Karpas-422 (cell line): ENCODE measurements at regions not wholly inside any gene's neighbourhood (a gene's known extent, or its start where the extent isn't known, plus 50 kb on each side); places are given as distances from the start of the nearest gene placed in this dataset.
"Not testable (repeated sequence)": the region's sequence is repeated elsewhere in the genome, so short reads cannot be mapped to it uniquely, and the experiment has no call there.

Source experiments
- DNase-seq: peaks from one replicate; pipeline ENCODE4 v3.0.0-alpha.2; 2015
- H2AFZ ChIP-seq: fragments of 200-600 bp; sonication (generic); 2 replicates; pipeline ENCODE4 v1.6.1; 2014; ENCODE audit warnings: antibody characterized with exemption, low read length, mixed read lengths
- H3K27ac ChIP-seq: fragments of 200-600 bp; sonication (generic); 2 replicates; pipeline ENCODE4 v1.5.1; 2014; ENCODE audit warnings: mild to moderate bottlenecking, low read length, moderate library complexity
- H3K27me3 ChIP-seq: fragments of 200-600 bp; sonication (generic); 2 replicates; pipeline ENCODE4 v1.6.1; 2014; ENCODE audit warnings: low read length, mixed read lengths
- H3K36me3 ChIP-seq: fragments of 200-600 bp; sonication (generic); 2 replicates; pipeline ENCODE4 v1.6.1; 2014; ENCODE audit warnings: low read length, mixed read lengths; ENCODE audit not compliant: insufficient read depth
- H3K4me1 ChIP-seq: fragments of 200-600 bp; sonication (generic); 2 replicates; pipeline ENCODE4 v1.6.1; 2014; ENCODE audit warnings: mild to moderate bottlenecking, low read length, mixed read lengths
- H3K4me2 ChIP-seq: fragments of 200-600 bp; sonication (generic); 2 replicates; pipeline ENCODE4 v1.6.1; 2014; ENCODE audit warnings: low read length, low read depth, mild to moderate bottlenecking; ENCODE audit not compliant: poor library complexity, severe bottlenecking
- H3K4me3 ChIP-seq: fragments of 200-600 bp; sonication (generic); 2 replicates; pipeline ENCODE4 v1.5.1; 2014; ENCODE audit warnings: mild to moderate bottlenecking, antibody characterized with exemption, low read length, mixed read lengths
- H3K79me2 ChIP-seq: fragments of 200-600 bp; sonication (generic); 2 replicates; pipeline ENCODE4 v1.6.1; 2014; ENCODE audit warnings: mild to moderate bottlenecking, low read length, mixed read lengths
- H3K9ac ChIP-seq: fragments of 200-600 bp; sonication (generic); 2 replicates; pipeline ENCODE4 v1.6.0; 2014; ENCODE audit warnings: low read length
- H3K9me2 ChIP-seq: fragments of 200-600 bp; sonication (generic), shearing (Covaris generic); replicated peaks from 2 replicates; pipeline ENCODE4 v1.6.0; 2014; ENCODE audit warnings: mild to moderate bottlenecking, low read length, moderate library complexity; ENCODE audit not compliant: insufficient read depth
- H3K9me3 ChIP-seq: fragments of 300-700, 200-600 bp; sonication (generic); 2 replicates; pipeline ENCODE4 v1.6.1; 2014; ENCODE audit warnings: low read length, mixed read lengths
- H4K20me1 ChIP-seq: fragments of 200-600 bp; sonication (generic); 2 replicates; pipeline ENCODE4 v1.6.1; 2014; ENCODE audit warnings: mild to moderate bottlenecking, antibody characterized with exemption, low read length, low read depth; ENCODE audit not compliant: insufficient read depth

DNA sequence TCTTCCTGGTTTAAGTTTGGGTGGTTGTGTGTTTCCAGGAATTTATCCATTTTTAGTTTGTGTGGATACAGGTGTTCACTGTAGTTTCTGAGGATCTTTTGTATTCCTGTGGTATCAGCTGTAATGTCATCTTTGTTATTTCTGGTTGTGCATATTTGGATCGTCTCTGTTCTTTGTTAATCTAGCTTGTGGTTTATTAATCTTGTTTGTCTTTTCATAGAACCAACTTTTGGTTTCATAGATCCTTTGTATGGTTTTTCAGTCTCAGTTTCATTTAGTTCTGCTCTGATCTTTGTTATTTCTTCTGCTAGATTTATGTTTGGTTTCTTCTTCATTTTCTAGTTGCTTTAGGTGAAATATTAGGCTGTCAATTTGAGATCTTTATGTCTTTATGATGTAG is 202.4 kb upstream of the ZSWIM2 start:
- Histone ChIP-seq H3K36me3 (no peaks in the 10 kb centered on the region), H3K4me1 (no peaks in the 10 kb centered on the region), H3K4me3 (no peak overlapping the region), H3K79me2 (no peaks in the 10 kb centered on the region), H3K27me3 (no peaks in the 10 kb centered on the region), H3K9ac (no peak overlapping the region), H3K4me2 (no peak overlapping the region), H2AFZ (no peak overlapping the region), H3K9me3 (peaks cover 8% of the 10 kb centered on the region), H3K9me2 (no peaks in the 10 kb centered on the region), H3K27ac (no peak overlapping the region), H4K20me1 (no peaks in the 10 kb centered on the region)
- DNase-seq, result no peak

DNA sequence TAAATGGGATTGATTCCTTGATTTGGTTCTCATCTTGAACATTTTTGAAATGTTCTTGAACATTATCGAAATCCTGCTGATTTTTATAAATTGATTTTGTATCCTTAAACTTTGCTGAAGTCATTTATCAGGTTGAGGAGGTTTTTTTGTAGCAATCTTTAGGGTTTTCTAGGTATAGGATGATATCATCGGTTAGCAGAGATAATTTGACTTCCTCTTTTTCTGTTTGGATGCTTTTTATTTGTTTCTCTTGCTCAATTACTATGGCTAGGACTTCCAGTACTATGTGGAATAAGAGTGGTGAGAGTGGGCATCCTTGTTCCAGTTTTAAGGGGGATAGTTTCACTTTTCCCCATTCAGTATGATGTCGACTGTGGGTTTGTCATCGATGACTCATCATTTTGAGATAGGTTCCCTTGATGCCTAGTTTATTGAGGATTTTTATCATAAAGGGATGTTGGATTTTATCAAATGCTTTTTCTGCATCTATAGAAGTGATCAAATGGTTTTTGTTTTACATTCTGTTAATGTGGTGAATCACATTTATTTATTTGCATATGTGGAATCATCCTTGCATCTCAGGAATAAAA is 201.5 kb upstream of the ZSWIM2 start:
- Histone ChIP-seq H2AFZ (no peak overlapping the region), H3K9me2 (no peaks in the 10 kb centered on the region), H3K4me2 (no peak overlapping the region), H3K36me3 (no peaks in the 10 kb centered on the region), H3K4me3 (no peak overlapping the region), H3K9me3 (peaks cover 8% of the 10 kb centered on the region), H4K20me1 (no peaks in the 10 kb centered on the region), H3K9ac (no peak overlapping the region), H3K27me3 (no peaks in the 10 kb centered on the region), H3K27ac (no peak overlapping the region), H3K79me2 (no peaks in the 10 kb centered on the region), H3K4me1 (no peaks in the 10 kb centered on the region)
- no peak for DNase-seq

DNA sequence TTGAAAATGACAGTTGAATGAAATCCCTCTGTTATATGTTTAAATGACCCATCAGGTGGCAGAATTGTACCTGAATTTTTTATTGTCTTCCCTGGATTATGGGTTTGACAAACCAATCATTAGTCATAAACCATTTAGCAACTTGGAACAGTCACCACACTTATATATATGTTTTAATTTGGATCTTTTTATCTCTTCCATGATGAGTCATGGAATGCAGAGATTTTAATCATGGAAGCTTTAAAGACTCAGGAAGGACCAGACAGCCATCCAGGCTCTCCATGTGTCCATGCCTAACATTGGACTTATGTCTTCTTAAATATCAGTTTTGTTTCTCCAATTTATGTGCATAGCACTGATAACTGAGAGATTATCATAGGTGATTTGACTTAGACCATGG is 188.3 kb upstream of the ZSWIM2 start:
- Histone ChIP-seq H3K9ac (no peak overlapping the region), H3K4me2 (no peak overlapping the region), H3K27ac (no peak overlapping the region), H3K79me2 (no peaks in the 10 kb centered on the region), H2AFZ (no peak overlapping the region), H4K20me1 (no peaks in the 10 kb centered on the region), H3K4me3 (no peak overlapping the region), H3K9me2 (0 out of 2 replicates have a peak, but pooled peaks cover 3% of the 10 kb centered on the region), H3K4me1 (no peaks in the 10 kb centered on the region), H3K9me3 (peaks cover 6% of the 10 kb centered on the region; the same call in 1 of the 2 replicates), H3K36me3 (no peaks in the 10 kb centered on the region), H3K27me3 (no peaks in the 10 kb centered on the region)
- DNase-seq, result no peak

DNA sequence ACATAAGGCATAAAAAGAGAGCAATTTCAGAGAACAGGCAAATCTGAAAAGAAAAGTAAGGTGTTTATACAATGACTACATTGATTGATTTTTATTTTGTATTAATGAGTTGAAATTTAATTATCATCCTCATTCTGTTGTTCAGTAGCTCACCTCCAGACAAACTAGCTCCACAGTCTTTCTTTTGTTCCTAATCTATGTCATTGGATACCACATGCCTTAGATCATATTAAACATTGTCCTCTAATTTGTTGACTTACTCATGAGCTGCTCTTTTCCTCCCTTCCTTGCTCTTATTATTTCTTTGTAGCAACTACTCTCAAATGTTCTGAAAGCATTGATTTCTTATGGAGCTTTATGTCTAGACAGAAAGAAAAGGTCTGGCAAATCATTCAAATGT is 185.5 kb upstream of the ZSWIM2 start:
- H3K4me1 ChIP-seq, result no peaks in the 10 kb centered on the region
- no peak for DNase-seq
- H3K9ac ChIP-seq, result no peak overlapping the region
- H2AFZ ChIP-seq, result no peak overlapping the region
- H3K36me3 ChIP-seq, result no peaks in the 10 kb centered on the region
- no peak overlapping the region for H3K27ac ChIP-seq
- 0 out of 2 replicates have a peak, but pooled peaks cover 3% of the 10 kb centered on the region for H3K9me2 ChIP-seq
- no peaks in the 10 kb centered on the region for H3K79me2 ChIP-seq
- no peak overlapping the region for H3K4me2 ChIP-seq
- H3K9me3 ChIP-seq, result peaks cover 2% of the 10 kb centered on the region; the same call in 1 of the 2 replicates
- no peaks in the 10 kb centered on the region for H4K20me1 ChIP-seq
- H3K27me3 ChIP-seq, result no peaks in the 10 kb centered on the region
- H3K4me3 ChIP-seq, result no peak overlapping the region

DNA sequence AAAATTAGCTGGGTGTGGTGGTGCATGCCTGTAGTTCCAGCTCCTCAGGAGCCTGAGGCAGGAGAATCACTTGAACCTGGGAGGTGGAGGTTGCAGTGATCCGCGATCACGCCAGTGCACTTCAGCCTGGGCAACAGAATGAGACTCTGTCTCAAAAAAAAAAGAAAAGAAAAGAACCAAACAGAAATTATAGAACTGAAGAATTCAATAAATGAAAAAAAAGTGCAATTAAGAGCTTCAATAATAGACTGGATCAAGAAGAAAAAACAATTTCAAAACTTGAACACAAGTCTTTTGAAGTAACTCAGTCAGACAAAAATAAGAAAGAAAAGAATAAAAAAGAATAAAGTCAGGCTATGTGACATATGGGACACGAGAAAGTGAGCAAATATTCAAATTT is 175.8 kb upstream of the ZSWIM2 start:
- no peak overlapping the region for H2AFZ ChIP-seq
- H3K27me3 ChIP-seq, result no peaks in the 10 kb centered on the region
- peak; percentile 40 for DNase-seq
- no peak overlapping the region for H3K9ac ChIP-seq
- no peaks in the 10 kb centered on the region for H4K20me1 ChIP-seq
- no peaks in the 10 kb centered on the region for H3K36me3 ChIP-seq
- no peaks in the 10 kb centered on the region; the same call in 1 of the 2 replicates for H3K9me3 ChIP-seq
- no peak overlapping the region for H3K4me3 ChIP-seq
- no peaks in the 10 kb centered on the region for H3K4me1 ChIP-seq
- H3K27ac ChIP-seq, result no peak overlapping the region
- H3K9me2 ChIP-seq, result no peaks in the 10 kb centered on the region
- H3K79me2 ChIP-seq, result no peaks in the 10 kb centered on the region
- H3K4me2 ChIP-seq, result no peak overlapping the region

DNA sequence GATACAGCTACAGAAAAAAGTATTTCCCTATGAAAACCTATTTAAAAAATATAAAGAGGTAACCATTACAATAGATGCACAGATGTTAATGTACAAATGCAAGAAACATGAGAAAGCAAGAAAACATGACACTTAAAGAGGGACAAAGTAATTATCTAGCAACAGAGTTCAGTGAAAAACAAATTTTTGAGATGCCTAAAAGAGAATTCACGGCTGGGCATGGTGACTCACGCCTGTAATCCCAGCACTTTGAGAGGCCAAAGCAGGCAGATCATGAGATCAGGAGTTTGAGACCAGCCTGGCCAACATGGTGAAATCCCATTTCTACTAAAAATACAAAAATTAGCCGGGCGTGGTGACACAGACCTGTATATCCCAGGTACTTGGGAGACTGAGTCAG is 175.0 kb upstream of the ZSWIM2 start:
- not testable (repeated sequence) for H3K9me2 ChIP-seq, H2AFZ ChIP-seq, DNase-seq, H3K79me2 ChIP-seq, H3K36me3 ChIP-seq, H3K27me3 ChIP-seq, H3K4me2 ChIP-seq, H3K4me3 ChIP-seq, H3K27ac ChIP-seq, H4K20me1 ChIP-seq, H3K9ac ChIP-seq, H3K4me1 ChIP-seq, H3K9me3 ChIP-seq

DNA sequence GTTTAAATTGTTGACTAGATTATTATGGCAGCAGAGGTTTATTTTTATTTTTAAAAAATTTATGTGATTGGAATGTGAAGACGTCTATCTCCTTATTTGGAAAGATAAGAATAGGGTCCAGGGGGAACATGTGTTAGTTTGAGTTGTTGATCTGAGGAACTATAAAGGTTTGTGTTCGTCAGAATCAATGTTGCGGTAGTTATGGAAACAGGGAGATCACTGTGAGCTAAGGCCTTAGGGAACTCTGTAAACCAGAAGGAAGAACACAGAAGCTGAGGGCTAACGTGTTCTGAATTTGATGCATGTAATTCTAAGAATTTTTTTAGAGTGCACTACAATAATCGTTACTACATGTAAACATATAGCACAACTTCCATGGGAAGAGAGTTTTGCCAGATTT is 168.5 kb upstream of the ZSWIM2 start:
- Histone ChIP-seq H3K4me1 (no peaks in the 10 kb centered on the region), H3K79me2 (no peaks in the 10 kb centered on the region), H3K4me2 (no peak overlapping the region), H2AFZ (no peak overlapping the region), H3K27ac (no peak overlapping the region), H3K27me3 (no peaks in the 10 kb centered on the region), H3K9me2 (no peaks in the 10 kb centered on the region), H3K9ac (no peak overlapping the region), H3K36me3 (no peaks in the 10 kb centered on the region), H4K20me1 (no peaks in the 10 kb centered on the region), H3K4me3 (no peak overlapping the region), H3K9me3 (no peaks in the 10 kb centered on the region)
- no peak for DNase-seq

DNA sequence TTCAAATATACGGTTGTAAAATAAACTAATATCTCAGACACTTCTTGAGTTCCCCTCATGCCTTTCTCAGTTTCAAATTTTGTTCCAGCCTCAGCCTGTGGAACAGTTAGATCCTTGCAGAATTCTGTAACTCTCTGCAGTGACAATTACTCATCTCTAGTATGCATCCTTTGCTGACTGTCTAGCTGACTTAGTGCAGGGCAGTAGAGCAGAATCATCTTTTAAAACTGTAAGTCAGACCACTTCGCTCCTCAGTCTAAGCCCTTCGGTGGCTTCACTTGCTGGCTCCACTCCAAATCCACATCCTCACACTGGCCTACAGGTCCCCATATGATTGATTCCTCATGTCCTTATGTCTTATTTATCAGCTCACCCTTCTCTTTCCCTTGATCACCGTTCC is 164.1 kb upstream of the ZSWIM2 start:
- Histone ChIP-seq H3K4me1 (no peaks in the 10 kb centered on the region), H3K4me3 (no peak overlapping the region), H3K9ac (no peak overlapping the region), H3K79me2 (no peaks in the 10 kb centered on the region), H3K27me3 (no peaks in the 10 kb centered on the region), H3K27ac (no peak overlapping the region), H3K9me2 (no peaks in the 10 kb centered on the region; the same call in 1 of the 2 replicates), H2AFZ (no peak overlapping the region), H3K36me3 (no peaks in the 10 kb centered on the region), H4K20me1 (no peaks in the 10 kb centered on the region), H3K4me2 (no peak overlapping the region), H3K9me3 (no peaks in the 10 kb centered on the region)
- no peak for DNase-seq
